Endodermal cell (in vitro differentiated cells): ENCODE measurements at regions not wholly inside any gene's neighbourhood (a gene's known extent, or its start where the extent isn't known, plus 50 kb on each side); places are given as distances from the start of the nearest gene placed in this dataset.

Experiments
- DNase-seq: peaks from one replicate; pipeline ENCODE4 v3.0.0-alpha.2; 2017
- H3K27ac ChIP-seq: 2 replicates; pipeline ENCODE4 v1.5.1; 2013; ENCODE audit warnings: mild to moderate bottlenecking, low read depth, low read length, moderate library complexity
- H3K27me3 ChIP-seq: 2 replicates; pipeline ENCODE4 v1.6.1; 2013; ENCODE audit warnings: mild to moderate bottlenecking, low read length, moderate library complexity; ENCODE audit not compliant: insufficient read depth, control insufficient read depth, poor library complexity, severe bottlenecking
- H3K36me3 ChIP-seq: 2 replicates; pipeline ENCODE4 v1.7.0; 2013; ENCODE audit warnings: mild to moderate bottlenecking, low read length, moderate library complexity; ENCODE audit not compliant: control insufficient read depth, insufficient read depth
- H3K4me1 ChIP-seq: one replicate; pipeline ENCODE4 v1.7.0; 2013; ENCODE audit warnings: low read length; ENCODE audit not compliant: control insufficient read depth, insufficient read depth
- H3K4me3 ChIP-seq: 2 replicates; pipeline ENCODE4 v1.5.1; 2013; ENCODE audit warnings: mild to moderate bottlenecking, low read length, moderate library complexity
- H3K9ac ChIP-seq: 2 replicates; pipeline ENCODE4 v1.6.1; 2013; ENCODE audit warnings: mild to moderate bottlenecking, low read length, moderate library complexity; ENCODE audit not compliant: poor library complexity, severe bottlenecking; ENCODE audit errors: extremely low read depth
- H3K9me3 ChIP-seq: 2 replicates; pipeline ENCODE4 v1.6.1; 2013; ENCODE audit warnings: mild to moderate bottlenecking, low read length, moderate library complexity; ENCODE audit not compliant: control insufficient read depth
- H3K27ac Mint-ChIP-seq: 2 replicates; pipeline ENCODE4 v1.8.0; 2020; ENCODE audit warnings: mixed read lengths
- H3K27me3 Mint-ChIP-seq: 2 replicates; pipeline ENCODE4 v1.8.0; 2021; ENCODE audit warnings: mild to moderate bottlenecking, mixed read lengths; ENCODE audit not compliant: insufficient read depth
- H3K36me3 Mint-ChIP-seq: 2 replicates; pipeline ENCODE4 v1.8.0; 2020; ENCODE audit warnings: low read depth, mixed read lengths
- H3K4me1 Mint-ChIP-seq: 2 replicates; pipeline ENCODE4 v1.8.0; 2020; ENCODE audit warnings: mixed read lengths
- H3K4me3 Mint-ChIP-seq: 2 replicates; pipeline ENCODE4 v1.8.0; 2020; ENCODE audit warnings: mild to moderate bottlenecking, moderate library complexity, mixed read lengths
- H3K9me3 Mint-ChIP-seq: 2 replicates; pipeline ENCODE4 v1.8.0; 2020; ENCODE audit warnings: mild to moderate bottlenecking, mixed read lengths
- CTCF ChIP-seq: fragments of 200-600 bp; sonication (generic); conservative IDR thresholded peaks from 2 replicates; pipeline ENCODE4 v1.5.0; 2021; ENCODE audit warnings: antibody characterized with exemption, mild to moderate bottlenecking
- WGBS, 2 experiments: methylation state at CpG; one replicate each; pipeline versions ENCODE4 v1.1.5 to v1.1.7; 2013; ENCODE audit warnings: missing lambda C conversion rate in 2 of 2, mixed read lengths in 1 of 2; ENCODE audit not compliant: insufficient coverage in 1 of 2, insufficient read length in 1 of 2; 5-methylcytosine and 5-hydroxymethylcytosine counted together

- Histone ChIP-seq H3K9ac (no peak overlapping the region), H3K4me1 (no peaks in the 10 kb centered on the region), H3K9me3 (no peaks in the 10 kb centered on the region), H3K36me3 (no peaks in the 10 kb centered on the region), H3K27me3 (no peaks in the 10 kb centered on the region), H3K27ac (no peak overlapping the region), H3K4me3 (no peak overlapping the region)
- no peaks in the 10 kb centered on the region for H3K27me3 Mint-ChIP-seq
- DNase-seq: no peak
- TF ChIP-seq CTCF: no peak
- no peak overlapping the region for H3K27ac Mint-ChIP-seq
- H3K36me3 Mint-ChIP-seq: no peaks in the 10 kb centered on the region
- no peak overlapping the region for H3K4me3 Mint-ChIP-seq
- H3K9me3 Mint-ChIP-seq: peaks cover 3% of the 10 kb centered on the region
- no peaks in the 10 kb centered on the region for H3K4me1 Mint-ChIP-seq
- 87% methylated on average over 2 of the region's 2 CpGs; no CpG with 5 or more reads in 1 of the 2 experiments for WGBS, 2 experiments
These were observed 1086.5 kb downstream of the CDH11 start for GRCh38 chr16:64035337-64035736.

GRCh38 chr16:64019339-64019738 lies 1102.5 kb downstream of the CDH11 start:
- peaks cover 5% of the 10 kb centered on the region for H3K4me1 Mint-ChIP-seq
- H3K27ac Mint-ChIP-seq: no peak overlapping the region
- no peaks in the 10 kb centered on the region for H3K9me3 ChIP-seq
- H3K4me3 Mint-ChIP-seq: no peak overlapping the region
- H3K36me3 Mint-ChIP-seq: no peaks in the 10 kb centered on the region
- H3K4me1 ChIP-seq: peaks cover 3% of the 10 kb centered on the region
- H3K27ac ChIP-seq: no peak overlapping the region
- TF ChIP-seq CTCF: no peak
- no peaks in the 10 kb centered on the region for H3K9me3 Mint-ChIP-seq
- no peaks in the 10 kb centered on the region for H3K36me3 ChIP-seq
- no peak for DNase-seq
- H3K9ac ChIP-seq: no peak overlapping the region
- peaks cover 4% of the 10 kb centered on the region for H3K27me3 ChIP-seq
- no peak overlapping the region for H3K4me3 ChIP-seq
- 79% methylated on average over 3 of the region's 3 CpGs; no CpG with 5 or more reads in 1 of the 2 experiments for WGBS, 2 experiments
- H3K27me3 Mint-ChIP-seq: no peaks in the 10 kb centered on the region

- no peaks in the 10 kb centered on the region for H3K36me3 Mint-ChIP-seq
- Histone ChIP-seq H3K27ac (no peak overlapping the region), H3K4me3 (no peak overlapping the region), H3K36me3 (no peaks in the 10 kb centered on the region), H3K9ac (no peak overlapping the region), H3K4me1 (peaks cover 3% of the 10 kb centered on the region), H3K27me3 (peaks cover 5% of the 10 kb centered on the region), H3K9me3 (no peaks in the 10 kb centered on the region)
- no peaks in the 10 kb centered on the region for H3K27me3 Mint-ChIP-seq
- no peak overlapping the region for H3K27ac Mint-ChIP-seq
- DNase-seq: no peak
- no peak overlapping the region for H3K4me3 Mint-ChIP-seq
- no peaks in the 10 kb centered on the region for H3K9me3 Mint-ChIP-seq
- peaks cover 8% of the 10 kb centered on the region for H3K4me1 Mint-ChIP-seq
- 22 to 59% methylated on average over 1 of the region's 1 CpG for WGBS, 2 experiments
- no peak for TF ChIP-seq CTCF
These were observed 1104.1 kb downstream of the CDH11 start for GRCh38 chr16:64017796-64018195.
